ENCODE measurements at regions not wholly inside any gene's neighbourhood (a gene's known extent, or its start where the extent isn't known, plus 50 kb on each side); places are given as distances from the start of the nearest gene placed in this dataset.
"Not testable (repeated sequence)": the region's sequence is repeated elsewhere in the genome, so short reads cannot be mapped to it uniquely, and the experiment has no call there.

GRCh38 chr1:117754061-117754969, 148.5 kb downstream of the TENT5C start:
- peak; percentile 80 for DNase-seq (ENCODE audit: low read depth, low spot score)

- DNase-seq (ENCODE audit: low read depth, low spot score) = no peak
Observed at GRCh38 chr1:117757668-117758067, 151.8 kb downstream of the TENT5C start.

- DNase-seq (ENCODE audit: low read depth, low spot score) = peak; percentile 91
Observed at GRCh38 chr1:117758444-117759316, 152.8 kb downstream of the TENT5C start.

GRCh38 chr1:117759535-117759934, 153.7 kb downstream of the TENT5C start:
- no peak for DNase-seq (ENCODE audit: low read depth, low spot score)

- no peak for DNase-seq (ENCODE audit: low read depth, low spot score)
Observed at GRCh38 chr1:117760069-117760468, 154.2 kb downstream of the TENT5C start.

GRCh38 chr1:117760485-117760884, 154.6 kb downstream of the TENT5C start:
- no peak for DNase-seq (ENCODE audit: low read depth, low spot score)

- DNase-seq (ENCODE audit: low read depth, low spot score) = not testable (repeated sequence)
Observed at GRCh38 chr1:117767756-117768155, 161.7 kb downstream of the GDAP2 start.

- no peak for DNase-seq (ENCODE audit: low read depth, low spot score)
Observed at GRCh38 chr1:117770981-117771531, 158.4 kb downstream of the GDAP2 start.

GRCh38 chr1:117779364-117779763, 150.1 kb downstream of the GDAP2 start:
- DNase-seq (ENCODE audit: low read depth, low spot score) = no peak

- DNase-seq (ENCODE audit: low read depth, low spot score) = no peak
Observed at GRCh38 chr1:117780687-117781475, 148.5 kb downstream of the GDAP2 start.

- no peak for DNase-seq (ENCODE audit: low read depth, low spot score)
Observed at GRCh38 chr1:117782056-117782455, 147.4 kb downstream of the GDAP2 start.

- DNase-seq (ENCODE audit: low read depth, low spot score) = no peak
Observed at GRCh38 chr1:117783606-117784396, 145.6 kb downstream of the GDAP2 start.

GRCh38 chr1:117788014-117788413, 141.4 kb downstream of the GDAP2 start:
- no peak for DNase-seq (ENCODE audit: low read depth, low spot score)

GRCh38 chr1:117793413-117793812, 136.0 kb downstream of the GDAP2 start:
- DNase-seq (ENCODE audit: low read depth, low spot score) = no peak

- no peak for DNase-seq (ENCODE audit: low read depth, low spot score)
Observed at GRCh38 chr1:117794073-117794472, 135.3 kb downstream of the GDAP2 start.

- DNase-seq (ENCODE audit: low read depth, low spot score) = peak; percentile 39
Observed at GRCh38 chr1:117795190-117795589, 134.2 kb downstream of the GDAP2 start.

GRCh38 chr1:117795792-117796191, 133.6 kb downstream of the GDAP2 start:
- DNase-seq (ENCODE audit: low read depth, low spot score) = no peak

- DNase-seq (ENCODE audit: low read depth, low spot score) = no peak
Observed at GRCh38 chr1:117796226-117796625, 133.2 kb downstream of the GDAP2 start.

- no peak for DNase-seq (ENCODE audit: low read depth, low spot score)
Observed at GRCh38 chr1:117798550-117798949, 130.9 kb downstream of the GDAP2 start.

- DNase-seq (ENCODE audit: low read depth, low spot score) = no peak
Observed at GRCh38 chr1:117802531-117803257, 126.7 kb downstream of the GDAP2 start.
